NCI-H128 (cell line): ENCODE measurements at regions not wholly inside any gene's neighbourhood (a gene's known extent, or its start where the extent isn't known, plus 50 kb on each side); places are given as distances from the start of the nearest gene placed in this dataset.
"Not testable (repeated sequence)": the region's sequence is repeated elsewhere in the genome, so short reads cannot be mapped to it uniquely, and the experiment has no call there.

Experiments
- DNase-seq: peaks from one replicate; lab custom pipeline; 2025; ENCODE audit not compliant: unreplicated experiment; lab: John Stamatoyannopoulos, UW

DNA sequence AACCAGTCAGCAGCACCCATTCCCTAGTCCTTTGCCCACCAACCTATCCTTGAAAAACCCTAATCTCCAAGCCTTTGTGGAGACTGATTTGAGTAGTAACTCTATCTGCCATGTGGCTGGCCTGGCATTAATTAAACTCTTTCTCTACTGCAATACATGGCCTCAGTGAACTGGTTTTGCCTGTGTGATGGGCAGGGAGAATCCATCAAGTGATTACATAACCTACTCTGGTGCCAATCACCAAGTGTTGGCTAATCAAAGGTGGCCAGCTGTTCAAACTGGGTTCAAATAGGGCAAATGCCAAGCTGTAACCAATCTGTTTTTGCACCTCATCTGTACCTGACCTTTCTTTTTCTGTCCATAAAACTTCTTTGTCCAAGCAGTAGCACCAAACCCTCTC lies 139.8 kb upstream of the XPO1 start:
- no peak for DNase-seq

DNA sequence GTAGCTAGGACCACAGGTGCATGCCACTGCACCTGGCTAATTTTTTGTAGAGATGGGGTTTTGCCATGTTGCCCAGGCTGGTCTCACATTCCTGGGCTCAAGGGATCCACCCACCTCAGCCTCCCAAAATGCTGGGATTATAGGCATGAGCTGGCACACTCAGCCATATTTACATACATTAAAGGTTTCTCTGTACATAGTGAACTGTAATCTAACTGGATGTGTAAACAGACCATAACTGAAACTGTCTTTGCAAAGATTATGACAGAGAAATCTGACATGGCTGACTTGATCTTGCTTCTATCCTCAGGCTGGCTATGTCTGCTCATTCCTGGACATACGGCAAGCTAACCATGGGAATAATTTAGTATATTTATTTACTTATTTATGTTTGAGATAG lies 139.2 kb upstream of the XPO1 start:
- DNase-seq, result no peak

DNA sequence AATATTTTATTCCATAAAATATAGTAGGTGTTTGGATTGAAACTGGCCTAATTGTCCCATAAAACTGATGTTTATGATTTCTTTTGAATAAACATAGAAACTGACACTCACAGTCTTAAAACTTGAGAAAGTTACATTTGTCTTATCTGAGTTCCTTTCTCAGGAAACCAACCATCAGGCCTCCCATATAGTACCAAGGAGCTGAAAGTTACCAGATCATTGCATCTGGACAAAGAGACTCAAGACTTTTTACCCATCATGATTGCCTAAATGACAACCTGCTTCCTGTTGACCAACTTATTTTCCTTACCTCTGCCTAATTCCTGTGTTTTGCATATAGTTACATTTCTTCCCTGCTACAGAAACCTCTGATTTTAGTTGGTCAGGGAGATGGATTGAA lies 137.0 kb upstream of the XPO1 start:
- no peak for DNase-seq

DNA sequence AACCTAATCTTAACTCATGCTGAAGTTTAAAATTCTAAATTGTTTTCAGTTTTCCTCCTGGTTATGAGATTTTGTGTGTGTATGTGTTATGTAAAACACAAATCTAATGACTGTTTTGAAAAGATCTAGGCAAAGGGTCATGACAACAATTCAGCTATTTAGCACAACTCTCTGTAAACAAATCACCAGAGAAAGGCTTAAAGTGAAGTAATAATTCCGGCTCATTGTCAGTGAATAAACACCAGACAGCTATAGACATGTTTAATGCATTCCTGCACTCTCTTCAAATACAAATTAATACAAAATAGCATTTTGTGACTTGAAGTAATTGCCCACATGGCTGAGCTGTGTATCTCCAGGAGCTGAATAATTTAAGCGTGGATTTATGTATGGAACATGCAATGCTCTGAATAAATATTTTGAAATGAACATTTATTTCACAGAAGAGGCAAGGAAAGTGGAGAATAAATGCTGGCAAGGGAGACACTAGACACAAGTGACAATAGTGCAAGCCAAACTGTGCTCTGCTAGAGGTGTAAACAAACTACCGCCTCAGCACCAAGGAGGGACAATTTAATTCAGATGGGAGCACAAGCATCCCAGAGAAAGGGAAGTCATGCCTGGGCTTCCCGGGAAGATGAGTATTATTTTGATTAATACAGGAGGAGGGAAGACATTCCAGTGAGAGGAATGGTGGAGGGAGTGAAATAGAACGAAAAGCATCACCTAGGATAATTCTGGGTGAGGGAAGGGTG lies 133.6 kb upstream of the XPO1 start:
- no peak for DNase-seq

DNA sequence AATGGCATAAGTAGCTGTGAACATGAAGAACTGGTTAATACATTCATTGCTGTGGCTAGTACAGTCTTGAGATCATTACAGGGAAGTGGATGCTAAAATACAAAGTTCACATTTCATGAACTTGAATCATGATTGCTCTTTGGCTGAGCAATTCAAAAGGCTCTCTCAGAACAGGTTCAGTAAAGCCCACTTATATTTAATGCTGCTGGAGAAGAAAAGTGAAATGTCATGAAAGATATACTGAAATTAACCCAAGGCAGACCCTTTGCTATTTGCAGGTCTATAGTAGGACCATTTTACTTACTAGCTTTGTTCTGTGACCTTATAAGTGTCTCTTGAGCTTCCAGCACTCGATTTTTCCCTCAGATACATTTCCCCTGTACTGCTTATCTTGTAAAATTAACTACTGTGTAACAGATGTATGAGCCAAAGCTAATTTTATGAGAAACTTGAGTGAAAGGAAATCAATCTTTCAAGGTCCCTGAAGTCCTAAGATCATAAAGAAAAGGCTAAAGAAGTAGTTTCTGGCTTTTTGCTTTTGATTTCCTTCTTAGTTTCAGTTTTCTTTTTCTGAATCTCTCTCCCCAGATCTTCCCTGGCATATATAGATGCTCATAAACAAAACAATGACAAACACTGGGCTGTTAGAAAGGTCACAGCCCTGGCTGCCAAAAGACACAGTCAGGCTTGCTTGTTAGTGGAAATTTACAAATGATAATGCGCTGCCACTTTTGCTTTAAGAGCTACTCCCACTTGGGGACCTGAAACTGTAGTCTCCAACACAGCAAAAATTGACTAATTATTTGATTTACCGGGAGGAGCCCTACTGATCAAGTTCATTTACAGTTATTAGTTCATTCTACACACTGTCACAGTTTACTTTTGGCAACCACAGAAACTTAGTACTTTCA lies 132.7 kb upstream of the XPO1 start:
- DNase-seq, result no peak

DNA sequence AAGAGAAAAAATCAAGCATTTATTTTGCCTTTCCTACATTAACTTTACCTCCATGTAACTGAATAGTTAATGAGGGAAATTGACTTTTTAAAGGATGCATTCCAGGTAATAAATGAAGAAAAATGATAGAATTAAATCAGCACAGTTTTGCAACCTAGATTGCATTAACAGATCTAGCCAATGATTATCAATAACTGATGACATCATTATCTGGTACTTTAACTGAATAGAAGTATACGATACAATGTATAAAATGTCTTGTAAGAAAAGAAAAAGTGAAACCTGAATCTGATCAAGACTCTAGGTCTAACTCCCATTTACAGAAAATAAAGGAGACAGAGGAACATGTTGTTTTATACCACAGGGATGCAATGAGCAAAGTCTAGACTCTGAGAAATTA lies 126.0 kb upstream of the XPO1 start:
- DNase-seq, result no peak

DNA sequence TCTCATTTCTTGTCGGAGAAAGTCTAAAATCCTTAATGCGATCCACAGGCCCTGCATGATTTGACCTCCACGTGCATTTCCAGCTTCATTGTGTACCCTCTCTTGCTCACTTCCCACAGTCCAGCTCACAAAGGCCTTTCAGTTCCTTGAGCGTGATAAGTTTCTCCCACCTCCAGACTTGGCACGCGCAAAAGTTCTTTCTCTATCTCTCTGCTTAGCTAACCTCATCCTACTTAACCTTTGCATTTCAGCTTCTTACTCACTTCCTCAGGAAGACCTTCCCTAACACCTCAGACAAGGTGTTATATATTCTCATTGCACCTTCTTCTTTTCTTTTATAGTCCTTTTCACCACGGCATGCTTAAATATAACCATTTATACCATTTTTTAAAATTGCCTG lies 124.8 kb upstream of the XPO1 start:
- DNase-seq, result no peak

DNA sequence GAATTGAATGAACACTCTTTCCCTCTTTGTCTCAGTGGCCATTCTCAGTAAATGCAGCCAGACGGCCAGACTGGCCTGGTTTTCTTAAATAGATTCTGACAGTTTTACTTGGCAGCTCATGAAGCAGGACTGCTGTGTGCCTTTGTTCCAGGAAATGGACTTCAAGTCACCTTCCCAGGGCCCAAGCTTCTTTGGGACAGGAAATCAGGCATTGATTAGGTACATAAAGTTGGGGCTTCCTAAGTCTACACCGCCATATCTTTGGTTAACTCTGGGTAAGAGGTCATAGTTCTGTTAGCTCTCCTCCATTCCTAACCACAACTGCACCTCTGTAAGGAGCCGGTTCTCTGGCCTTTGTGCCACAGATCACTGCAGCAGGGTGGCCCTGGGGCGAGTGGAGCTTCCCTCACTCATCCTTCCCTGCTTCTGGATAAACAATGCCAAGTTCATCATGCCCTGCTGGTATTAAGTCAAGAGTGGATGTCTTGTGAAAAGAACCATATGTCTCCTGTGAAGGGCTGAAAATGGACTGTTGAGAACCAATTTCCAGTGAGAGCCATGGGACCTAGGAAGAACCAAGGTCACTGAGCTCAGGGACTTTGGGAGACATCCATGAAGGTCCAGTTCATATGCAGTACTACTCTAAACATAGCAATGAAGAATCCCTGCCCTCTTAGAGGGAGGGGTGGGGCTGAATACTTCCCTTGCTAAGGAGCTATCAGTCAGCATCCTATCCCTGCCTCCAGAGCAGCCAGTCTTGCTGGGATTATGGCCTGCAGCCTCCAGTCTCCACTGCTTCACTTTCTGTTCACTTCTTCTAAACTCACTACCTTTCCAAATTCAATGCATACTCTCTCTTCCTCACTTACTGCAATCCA lies 122.6 kb upstream of the XPO1 start:
- no peak for DNase-seq

DNA sequence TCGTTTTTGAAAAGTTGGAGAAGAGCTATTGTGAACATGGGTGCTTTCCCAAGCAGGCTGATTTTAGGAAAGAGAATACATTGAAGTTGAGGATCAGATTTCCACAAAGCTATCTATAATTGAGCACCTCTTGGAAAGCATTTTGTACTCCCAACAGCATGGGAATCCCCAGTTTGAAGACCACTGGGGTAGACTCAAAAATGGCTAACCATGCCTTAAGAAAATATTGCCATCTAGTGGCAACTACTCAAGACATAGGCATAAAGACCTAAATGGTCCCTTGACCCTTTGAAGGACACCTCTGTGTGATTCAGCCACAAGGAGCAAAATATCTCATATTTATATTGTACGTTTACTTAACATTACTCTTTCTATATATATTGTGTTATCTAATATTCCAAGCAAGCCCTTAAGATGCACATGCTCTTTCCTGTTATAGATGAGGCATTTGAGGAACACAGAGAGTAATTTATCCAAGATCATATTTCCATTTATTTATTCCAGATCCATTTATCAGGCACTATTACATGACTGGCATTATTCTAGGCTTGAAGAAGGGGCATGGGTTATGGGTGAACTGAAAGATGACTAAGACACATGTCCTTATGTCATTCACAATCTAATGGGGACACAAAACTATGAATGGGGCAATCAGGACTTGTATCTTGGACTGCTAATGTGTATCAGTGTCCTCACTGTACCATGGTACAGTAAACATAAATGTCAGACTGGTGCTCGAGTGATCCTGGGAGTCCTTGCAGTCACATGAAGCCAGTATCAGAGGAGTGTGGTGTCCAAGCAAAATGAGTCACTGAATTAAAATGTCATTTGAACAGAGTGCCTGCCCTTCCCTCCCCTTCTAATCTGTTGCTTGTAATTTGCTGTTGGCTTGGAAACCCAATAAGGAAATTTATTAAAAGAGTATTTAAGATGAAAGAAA lies 121.0 kb upstream of the XPO1 start:
- DNase-seq, result no peak

DNA sequence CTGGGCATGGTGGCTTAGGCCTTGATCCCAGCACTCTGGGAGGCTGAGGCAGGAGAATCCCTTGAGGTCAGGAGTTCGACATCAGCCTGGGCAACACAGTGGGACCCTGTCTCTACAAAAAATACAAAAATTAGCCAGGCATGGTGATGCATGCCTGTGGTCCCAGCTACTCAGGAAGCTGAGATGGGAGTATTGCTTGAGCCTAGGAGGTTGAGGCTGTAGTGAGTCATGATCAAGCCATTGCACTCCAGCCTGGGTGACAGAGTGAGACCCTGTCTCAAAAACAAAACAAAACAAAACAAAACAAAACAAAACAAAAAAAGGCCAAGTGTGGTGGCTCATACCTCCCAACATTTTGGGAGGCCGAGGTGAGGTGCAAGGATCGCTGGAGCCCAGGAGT lies 111.8 kb upstream of the XPO1 start:
- DNase-seq, result not testable (repeated sequence)

DNA sequence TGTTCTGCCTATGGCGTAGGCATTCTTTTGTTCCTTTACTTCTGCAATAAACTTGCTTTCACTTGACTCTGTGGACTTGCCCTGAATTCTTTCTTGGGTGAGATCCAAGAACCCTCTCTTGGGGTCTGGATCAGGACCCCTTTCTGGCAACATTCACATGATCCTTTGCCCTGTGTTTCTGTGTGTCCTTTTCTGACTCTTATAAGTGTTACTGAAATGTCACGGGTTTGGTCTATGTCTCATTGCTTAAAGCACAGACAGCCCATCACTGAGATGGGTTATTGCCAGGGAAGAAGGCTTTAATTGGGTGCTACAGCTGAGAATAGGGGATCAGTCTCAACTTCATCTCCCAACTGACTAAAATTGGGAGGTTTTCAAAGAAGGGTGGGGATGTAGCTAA lies 110.9 kb upstream of the XPO1 start:
- DNase-seq, result no peak

DNA sequence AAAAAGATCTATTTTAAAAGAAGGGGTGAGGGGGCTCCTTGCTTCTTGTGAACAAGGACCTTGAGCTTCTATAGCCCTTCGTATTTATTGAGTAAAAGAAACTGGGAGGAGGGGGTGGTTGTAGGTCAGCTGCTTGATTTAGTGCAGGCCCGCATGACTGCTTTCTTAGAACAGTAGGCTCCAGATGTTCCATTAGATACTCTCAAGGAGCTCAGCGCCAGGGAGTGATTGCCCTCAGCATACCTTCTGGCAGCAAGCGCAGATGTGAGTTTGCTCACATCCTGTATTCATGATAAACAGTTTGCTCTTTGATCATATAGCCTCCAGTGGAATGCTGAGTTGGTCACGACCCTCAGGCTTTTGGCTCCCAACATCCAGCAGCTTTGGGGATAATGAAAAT lies 108.9 kb upstream of the XPO1 start:
- DNase-seq, result no peak

DNA sequence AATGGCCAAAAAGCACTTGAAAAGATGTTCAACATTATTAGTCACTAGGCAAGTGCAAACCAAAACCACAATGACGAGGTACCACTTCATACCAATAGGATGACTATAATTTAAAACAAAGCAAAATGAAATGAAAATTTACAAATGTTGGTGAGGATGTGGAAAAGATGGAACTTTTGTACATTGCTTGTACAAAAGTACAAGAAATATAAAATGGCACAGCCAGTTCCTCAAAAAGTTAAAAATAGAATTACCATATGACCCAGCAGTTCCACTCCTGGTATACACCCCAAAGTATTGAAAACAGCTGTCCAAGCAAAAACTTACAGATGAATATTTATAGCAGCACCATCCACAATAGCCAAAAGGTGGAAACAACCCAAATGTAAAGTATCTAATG lies 107.8 kb upstream of the XPO1 start:
- no peak for DNase-seq

DNA sequence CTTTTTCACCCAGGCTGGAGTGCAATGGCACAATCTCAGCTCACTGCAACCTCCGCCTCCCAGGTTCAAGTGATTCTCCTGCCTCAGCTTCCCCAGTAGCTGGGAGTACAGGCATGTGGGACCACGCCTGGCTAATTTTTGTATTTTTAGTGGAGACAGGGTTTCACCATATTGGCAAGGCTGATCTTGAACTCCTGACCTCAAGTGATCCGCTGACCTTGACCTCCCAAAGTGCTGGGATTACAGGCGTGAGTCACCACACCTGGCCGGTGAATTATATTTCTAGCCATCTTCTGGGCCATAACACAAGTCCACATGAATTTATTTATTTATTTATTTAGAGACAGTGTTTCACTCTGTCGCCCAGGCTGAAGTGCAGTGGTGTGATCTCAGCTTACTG lies 105.0 kb upstream of the XPO1 start:
- not testable (repeated sequence) for DNase-seq

DNA sequence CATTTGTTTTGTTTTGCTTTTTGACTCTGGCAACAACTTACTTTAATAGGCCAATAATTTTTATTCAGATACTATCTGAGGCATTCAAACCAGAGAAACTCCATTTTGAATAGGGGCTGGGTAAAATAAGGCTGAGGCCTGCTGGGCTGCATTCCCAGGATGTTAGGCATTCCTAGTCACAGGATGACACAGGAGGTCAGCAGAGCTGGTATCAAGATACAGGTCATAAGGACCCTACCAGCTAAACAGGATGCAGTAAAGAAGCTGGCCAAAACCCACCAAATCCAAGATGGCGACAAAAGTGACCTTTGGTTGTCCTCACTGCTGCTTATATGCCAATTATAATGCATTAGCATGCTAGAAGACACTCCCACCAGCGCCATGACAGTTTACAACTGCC lies 102.2 kb upstream of the XPO1 start:
- DNase-seq, result no peak

DNA sequence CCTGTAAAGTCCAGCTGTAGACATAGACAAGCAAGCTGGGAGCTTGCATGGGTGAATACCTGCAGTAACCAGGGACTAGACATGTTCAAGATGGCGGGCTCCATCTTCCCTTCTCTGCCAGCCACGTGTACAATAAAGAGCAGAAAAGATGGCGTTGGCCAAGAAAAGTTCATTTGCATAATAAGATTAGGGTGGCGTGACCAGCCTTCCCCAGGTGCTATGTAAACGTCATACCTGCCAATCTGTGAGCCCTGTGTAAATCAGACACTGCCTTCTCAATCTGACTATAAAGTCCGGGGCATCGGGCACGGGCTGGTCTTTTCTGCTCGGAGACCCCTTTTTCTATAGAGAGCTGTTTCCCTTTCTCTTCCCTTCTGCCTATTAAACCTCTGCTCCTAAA lies 101.6 kb upstream of the XPO1 start:
- DNase-seq, result no peak

DNA sequence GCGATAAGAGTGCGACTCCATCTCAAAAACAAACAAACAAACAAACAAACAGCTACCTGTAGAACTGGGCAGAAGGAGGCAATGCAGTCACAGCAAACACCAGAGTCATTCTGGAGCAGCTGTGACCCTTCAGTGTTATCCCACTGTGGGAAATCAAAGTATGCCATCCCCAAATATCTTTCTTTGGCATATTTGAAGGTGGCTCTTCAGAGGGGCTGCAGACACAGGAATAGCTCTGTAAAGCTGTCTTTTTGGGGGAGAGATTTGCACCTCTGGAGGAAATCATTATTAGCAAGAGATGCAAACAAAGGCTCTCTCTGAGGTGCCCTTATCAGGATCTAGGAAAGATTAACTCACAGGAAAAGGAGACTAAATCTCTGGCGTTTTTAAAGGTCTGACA lies 98.5 kb upstream of the XPO1 start:
- no peak for DNase-seq

DNA sequence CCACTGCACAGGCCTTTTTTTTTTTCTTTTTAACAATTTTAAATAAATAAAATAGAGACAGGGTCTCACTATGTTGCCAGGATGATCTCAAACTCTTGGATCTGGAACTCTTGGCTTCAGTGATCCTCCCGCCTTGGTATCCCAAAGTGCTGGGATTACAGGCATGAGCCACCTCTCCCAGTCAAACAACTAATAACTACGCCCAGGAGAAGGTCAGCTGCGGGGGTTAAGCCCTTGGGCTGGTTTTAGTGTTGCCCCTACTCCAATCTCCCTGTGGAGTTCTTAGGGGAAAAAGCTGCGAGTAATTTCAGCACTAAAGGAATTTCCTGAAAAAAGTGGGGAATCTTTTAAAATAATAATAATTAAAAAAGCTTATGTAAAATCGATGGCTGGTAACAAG lies 96.4 kb upstream of the XPO1 start:
- no peak for DNase-seq

DNA sequence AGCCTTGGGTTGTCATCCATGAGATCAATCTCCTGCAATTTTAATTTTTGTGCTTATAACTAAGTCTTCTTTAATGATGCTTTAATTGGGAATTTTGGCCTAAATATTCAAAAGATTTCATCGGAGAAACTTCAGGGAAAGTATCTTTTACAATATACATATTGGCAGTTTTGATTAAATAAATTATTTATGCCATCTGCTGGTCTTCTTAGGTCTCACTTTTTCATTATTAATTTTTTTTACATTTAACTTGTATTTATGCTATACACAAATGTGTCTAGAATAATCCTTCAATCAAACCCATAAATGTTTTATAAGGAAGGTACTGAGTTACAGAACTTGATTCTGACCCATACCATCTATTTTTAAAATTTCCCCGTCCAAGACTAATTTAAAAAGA lies 95.1 kb upstream of the XPO1 start:
- no peak for DNase-seq
